ENCODE measurements at regions not wholly inside any gene's neighbourhood (a gene's known extent, or its start where the extent isn't known, plus 50 kb on each side); places are given as distances from the start of the nearest gene placed in this dataset.

DNA sequence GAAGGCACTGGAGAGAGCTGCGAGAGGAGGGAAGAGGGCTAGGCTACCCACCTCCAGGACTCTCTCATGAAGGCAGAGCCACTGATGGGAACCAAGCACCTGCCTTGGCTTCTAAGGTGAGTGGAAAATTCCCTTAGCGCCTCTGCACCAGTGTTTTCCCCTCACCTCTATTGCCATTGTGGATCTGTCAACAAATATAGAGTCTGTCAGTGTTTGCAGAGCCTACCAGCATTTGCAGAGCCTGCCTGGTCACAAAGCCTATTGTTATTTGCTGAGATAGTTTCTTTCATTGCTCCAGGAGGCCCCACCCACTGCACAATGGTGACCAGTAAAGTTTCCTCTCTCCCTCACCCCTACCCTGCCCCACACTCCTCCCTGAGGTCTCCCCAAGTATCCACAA lies 141.9 kb downstream of the MRPL14 start (continued):
- TF ChIP-seq, protein P1, sequence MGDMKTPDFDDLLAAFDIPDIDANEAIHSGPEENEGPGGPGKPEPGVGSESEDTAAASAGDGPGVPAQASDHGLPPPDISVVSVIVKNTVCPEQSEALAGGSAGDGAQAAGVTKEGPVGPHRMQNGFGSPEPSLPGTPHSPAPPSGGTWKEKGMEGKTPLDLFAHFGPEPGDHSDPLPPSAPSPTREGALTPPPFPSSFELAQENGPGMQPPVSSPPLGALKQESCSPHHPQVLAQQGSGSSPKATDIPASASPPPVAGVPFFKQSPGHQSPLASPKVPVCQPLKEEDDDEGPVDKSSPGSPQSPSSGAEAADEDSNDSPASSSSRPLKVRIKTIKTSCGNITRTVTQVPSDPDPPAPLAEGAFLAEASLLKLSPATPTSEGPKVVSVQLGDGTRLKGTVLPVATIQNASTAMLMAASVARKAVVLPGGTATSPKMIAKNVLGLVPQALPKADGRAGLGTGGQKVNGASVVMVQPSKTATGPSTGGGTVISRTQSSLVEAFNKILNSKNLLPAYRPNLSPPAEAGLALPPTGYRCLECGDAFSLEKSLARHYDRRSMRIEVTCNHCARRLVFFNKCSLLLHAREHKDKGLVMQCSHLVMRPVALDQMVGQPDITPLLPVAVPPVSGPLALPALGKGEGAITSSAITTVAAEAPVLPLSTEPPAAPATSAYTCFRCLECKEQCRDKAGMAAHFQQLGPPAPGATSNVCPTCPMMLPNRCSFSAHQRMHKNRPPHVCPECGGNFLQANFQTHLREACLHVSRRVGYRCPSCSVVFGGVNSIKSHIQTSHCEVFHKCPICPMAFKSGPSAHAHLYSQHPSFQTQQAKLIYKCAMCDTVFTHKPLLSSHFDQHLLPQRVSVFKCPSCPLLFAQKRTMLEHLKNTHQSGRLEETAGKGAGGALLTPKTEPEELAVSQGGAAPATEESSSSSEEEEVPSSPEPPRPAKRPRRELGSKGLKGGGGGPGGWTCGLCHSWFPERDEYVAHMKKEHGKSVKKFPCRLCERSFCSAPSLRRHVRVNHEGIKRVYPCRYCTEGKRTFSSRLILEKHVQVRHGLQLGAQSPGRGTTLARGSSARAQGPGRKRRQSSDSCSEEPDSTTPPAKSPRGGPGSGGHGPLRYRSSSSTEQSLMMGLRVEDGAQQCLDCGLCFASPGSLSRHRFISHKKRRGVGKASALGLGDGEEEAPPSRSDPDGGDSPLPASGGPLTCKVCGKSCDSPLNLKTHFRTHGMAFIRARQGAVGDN (CRISPR knock-in tag; IDR thresholded peaks at IDR 0.05): peak; percentile 21; the same call in 1 of the 2 replicates
- TF ChIP-seq IKZF4 (CRISPR knock-in tag; IDR thresholded peaks at IDR 0.05; ENCODE audit: borderline replicate concordance, low read depth, not compliant biosample characterization) (no peak), BCL6 (CRISPR knock-in tag; IDR thresholded peaks at IDR 0.05) (peak; percentile 35; the same call in 1 of the 2 replicates), ZSCAN9 (CRISPR knock-in tag; IDR thresholded peaks at IDR 0.05; ENCODE audit: borderline replicate concordance) (0 out of 2 replicates have a peak, but pooled peaks have one; percentile 56), EP300 (IDR thresholded peaks at IDR 0.05; ENCODE audit: low read depth in 2 of 2, low read length in 2 of 2) (peak in 1 of 2 experiments; percentile 69; a peak in 1 of 4 replicates), EP300 (CRISPR knock-in tag; IDR thresholded peaks at IDR 0.05; ENCODE audit: borderline replicate concordance) (no peak), SOX5 (CRISPR knock-in tag; IDR thresholded peaks at IDR 0.05; ENCODE audit: borderline replicate concordance) (peak; percentile 94), ZNF160 (CRISPR knock-in tag; IDR thresholded peaks at IDR 0.05) (no peak), ZNF569 (CRISPR knock-in tag; IDR thresholded peaks at IDR 0.05; ENCODE audit: borderline replicate concordance) (no peak), ZNF709 (CRISPR knock-in tag; IDR thresholded peaks at IDR 0.05) (no peak), MED1 (CRISPR knock-in tag; IDR thresholded peaks at IDR 0.05) (peak; percentile 29; the same call in 1 of the 2 replicates), TCF12 (IDR thresholded peaks at IDR 0.05) (no peak), TCF12 (CRISPR knock-in tag; IDR thresholded peaks at IDR 0.05) (0 out of 2 replicates have a peak, but pooled peaks have one; percentile 11), SAP130 (CRISPR knock-in tag; IDR thresholded peaks at IDR 0.05; ENCODE audit: low read depth) (0 out of 2 replicates have a peak, but pooled peaks have one; percentile 7), FOXA3 (CRISPR knock-in tag; IDR thresholded peaks at IDR 0.05) (peak; percentile 60), RARA (CRISPR knock-in tag; IDR thresholded peaks at IDR 0.05) (peak; percentile 78), ZSCAN25 (CRISPR knock-in tag; IDR thresholded peaks at IDR 0.05) (peak; percentile 85), LCORL (IDR thresholded peaks at IDR 0.05) (no peak), LCORL (CRISPR knock-in tag; IDR thresholded peaks at IDR 0.05) (0 out of 2 replicates have a peak, but pooled peaks have one; percentile 13), SOX6 (IDR thresholded peaks at IDR 0.05) (no peak), SOX6 (CRISPR knock-in tag; IDR thresholded peaks at IDR 0.05) (peak; percentile 88), GATAD2A (CRISPR knock-in tag; IDR thresholded peaks at IDR 0.05) (0 out of 2 replicates have a peak, but pooled peaks have one; percentile 9), NCOA1 (CRISPR knock-in tag; IDR thresholded peaks at IDR 0.05) (no peak), ZNF841 (CRISPR knock-in tag; IDR thresholded peaks at IDR 0.05; ENCODE audit: borderline replicate concordance) (no peak)
- TF ChIP-seq, protein P2, sequence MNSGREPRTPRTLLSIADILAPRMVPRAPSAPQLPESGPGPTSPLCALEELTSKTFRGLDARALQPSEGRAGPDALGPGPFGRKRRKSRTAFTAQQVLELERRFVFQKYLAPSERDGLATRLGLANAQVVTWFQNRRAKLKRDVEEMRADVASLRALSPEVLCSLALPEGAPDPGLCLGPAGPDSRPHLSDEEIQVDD (CRISPR knock-in tag; IDR thresholded peaks at IDR 0.05; ENCODE audit: borderline replicate concordance): no peak
- TF ChIP-seq, protein P3, sequence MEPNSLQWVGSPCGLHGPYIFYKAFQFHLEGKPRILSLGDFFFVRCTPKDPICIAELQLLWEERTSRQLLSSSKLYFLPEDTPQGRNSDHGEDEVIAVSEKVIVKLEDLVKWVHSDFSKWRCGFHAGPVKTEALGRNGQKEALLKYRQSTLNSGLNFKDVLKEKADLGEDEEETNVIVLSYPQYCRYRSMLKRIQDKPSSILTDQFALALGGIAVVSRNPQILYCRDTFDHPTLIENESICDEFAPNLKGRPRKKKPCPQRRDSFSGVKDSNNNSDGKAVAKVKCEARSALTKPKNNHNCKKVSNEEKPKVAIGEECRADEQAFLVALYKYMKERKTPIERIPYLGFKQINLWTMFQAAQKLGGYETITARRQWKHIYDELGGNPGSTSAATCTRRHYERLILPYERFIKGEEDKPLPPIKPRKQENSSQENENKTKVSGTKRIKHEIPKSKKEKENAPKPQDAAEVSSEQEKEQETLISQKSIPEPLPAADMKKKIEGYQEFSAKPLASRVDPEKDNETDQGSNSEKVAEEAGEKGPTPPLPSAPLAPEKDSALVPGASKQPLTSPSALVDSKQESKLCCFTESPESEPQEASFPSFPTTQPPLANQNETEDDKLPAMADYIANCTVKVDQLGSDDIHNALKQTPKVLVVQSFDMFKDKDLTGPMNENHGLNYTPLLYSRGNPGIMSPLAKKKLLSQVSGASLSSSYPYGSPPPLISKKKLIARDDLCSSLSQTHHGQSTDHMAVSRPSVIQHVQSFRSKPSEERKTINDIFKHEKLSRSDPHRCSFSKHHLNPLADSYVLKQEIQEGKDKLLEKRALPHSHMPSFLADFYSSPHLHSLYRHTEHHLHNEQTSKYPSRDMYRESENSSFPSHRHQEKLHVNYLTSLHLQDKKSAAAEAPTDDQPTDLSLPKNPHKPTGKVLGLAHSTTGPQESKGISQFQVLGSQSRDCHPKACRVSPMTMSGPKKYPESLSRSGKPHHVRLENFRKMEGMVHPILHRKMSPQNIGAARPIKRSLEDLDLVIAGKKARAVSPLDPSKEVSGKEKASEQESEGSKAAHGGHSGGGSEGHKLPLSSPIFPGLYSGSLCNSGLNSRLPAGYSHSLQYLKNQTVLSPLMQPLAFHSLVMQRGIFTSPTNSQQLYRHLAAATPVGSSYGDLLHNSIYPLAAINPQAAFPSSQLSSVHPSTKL (CRISPR knock-in tag; IDR thresholded peaks at IDR 0.05): peak; percentile 43
